Activated T-helper 1 cell treated with anti-CD3 and anti-CD28 coated beads, Interleukin-12 subunit alpha, Interleukin-12 subunit beta, Interleukin-2, Interleukin-4 antibody, amounts not matched to agents 30 ng/mL and 10 ng/mL and 1 ng/mL, durations not matched to agents 14 hours and 24 hours and 36 hours (primary cell): ENCODE measurements at regions not wholly inside any gene's neighbourhood (a gene's known extent, or its start where the extent isn't known, plus 50 kb on each side); places are given as distances from the start of the nearest gene placed in this dataset.
A peak's percentile ranks its signal among the peaks of the same experiment; 100 is the strongest.

ENCODE experiments used
- DNase-seq: peaks from one replicate; pipeline ENCODE4 v3.0.0; 2021; ENCODE audit warnings: low spot score
- H3K27ac Mint-ChIP-seq: one replicate; pipeline ENCODE4 v1.8.0; 2021; ENCODE audit warnings: mild to moderate bottlenecking, mixed read lengths
- H3K27me3 Mint-ChIP-seq: one replicate; pipeline ENCODE4 v1.8.0; 2022; ENCODE audit warnings: mild to moderate bottlenecking, moderate library complexity, mixed read lengths; ENCODE audit not compliant: insufficient read depth
- H3K36me3 Mint-ChIP-seq: one replicate; pipeline ENCODE4 v1.8.0; 2021; ENCODE audit warnings: low read depth, mixed read lengths
- H3K4me1 Mint-ChIP-seq: one replicate; pipeline ENCODE4 v1.8.0; 2021; ENCODE audit warnings: low read depth, mixed read lengths
- H3K4me3 Mint-ChIP-seq: one replicate; pipeline ENCODE4 v1.8.0; 2021; ENCODE audit warnings: mild to moderate bottlenecking, moderate library complexity, mixed read lengths
- H3K9me3 Mint-ChIP-seq: one replicate; pipeline ENCODE4 v1.8.0; 2021; ENCODE audit warnings: mixed read lengths
- intact Hi-C: fragments of 100-400 bp; cut with micrococcal nuclease; formaldehyde crosslinking; loops from one replicate; pipeline ENCODE4 v1.15.1; 2024

DNA sequence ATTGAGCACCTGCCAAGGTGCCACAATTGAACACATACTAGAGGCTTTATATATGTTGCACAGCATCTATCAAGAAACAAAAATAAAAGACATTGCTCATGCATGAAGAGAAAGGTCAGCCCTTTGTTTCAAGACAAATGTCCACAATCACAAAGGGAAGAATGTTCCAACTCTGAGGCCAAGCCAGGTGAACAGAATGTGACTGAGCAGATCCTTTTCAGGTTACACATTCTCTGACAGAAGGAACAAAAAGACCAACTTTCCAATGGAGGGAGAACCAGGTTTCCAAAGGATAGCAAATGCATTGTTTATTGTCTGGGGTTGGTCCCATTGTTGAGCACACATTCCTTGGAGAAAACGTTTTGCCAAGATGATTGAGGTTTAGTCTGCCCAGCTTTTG, 50.2 kb upstream of the FAM174B start:
- Mint-ChIP-seq H3K27ac (no peak overlapping the region), H3K9me3 (no peaks in the 10 kb centered on the region), H3K4me3 (no peak overlapping the region), H3K27me3 (peaks cover 2% of the 10 kb centered on the region), H3K36me3 (no peaks in the 10 kb centered on the region), H3K4me1 (no peaks in the 10 kb centered on the region)
- intact Hi-C loops: no loop called here
- no peak for DNase-seq

DNA sequence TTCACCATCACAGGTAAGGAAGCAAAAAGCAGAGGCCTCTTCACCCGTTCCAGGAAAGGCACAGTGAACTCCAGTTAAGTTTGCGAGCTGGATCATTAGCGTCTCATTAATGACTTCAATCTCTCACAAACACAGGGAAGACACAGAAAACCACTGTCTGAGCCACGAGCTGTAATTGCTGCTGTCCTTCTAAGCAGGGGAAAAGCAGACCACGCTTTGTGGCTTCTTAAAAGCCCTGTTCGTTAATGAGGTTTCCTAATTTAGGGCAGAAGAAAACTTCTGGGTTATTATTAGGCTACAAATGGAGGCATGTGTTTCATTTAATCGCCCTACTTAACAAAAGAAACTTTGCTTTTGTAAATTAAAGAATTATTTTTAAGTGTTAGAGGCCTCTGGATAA, 50.6 kb upstream of the FAM174B start:
- Mint-ChIP-seq H3K9me3 (no peaks in the 10 kb centered on the region), H3K4me1 (no peaks in the 10 kb centered on the region), H3K36me3 (no peaks in the 10 kb centered on the region), H3K27me3 (peaks cover 2% of the 10 kb centered on the region), H3K27ac (no peak overlapping the region), H3K4me3 (no peak overlapping the region)
- intact Hi-C loops: no loop called here
- no peak for DNase-seq

DNA sequence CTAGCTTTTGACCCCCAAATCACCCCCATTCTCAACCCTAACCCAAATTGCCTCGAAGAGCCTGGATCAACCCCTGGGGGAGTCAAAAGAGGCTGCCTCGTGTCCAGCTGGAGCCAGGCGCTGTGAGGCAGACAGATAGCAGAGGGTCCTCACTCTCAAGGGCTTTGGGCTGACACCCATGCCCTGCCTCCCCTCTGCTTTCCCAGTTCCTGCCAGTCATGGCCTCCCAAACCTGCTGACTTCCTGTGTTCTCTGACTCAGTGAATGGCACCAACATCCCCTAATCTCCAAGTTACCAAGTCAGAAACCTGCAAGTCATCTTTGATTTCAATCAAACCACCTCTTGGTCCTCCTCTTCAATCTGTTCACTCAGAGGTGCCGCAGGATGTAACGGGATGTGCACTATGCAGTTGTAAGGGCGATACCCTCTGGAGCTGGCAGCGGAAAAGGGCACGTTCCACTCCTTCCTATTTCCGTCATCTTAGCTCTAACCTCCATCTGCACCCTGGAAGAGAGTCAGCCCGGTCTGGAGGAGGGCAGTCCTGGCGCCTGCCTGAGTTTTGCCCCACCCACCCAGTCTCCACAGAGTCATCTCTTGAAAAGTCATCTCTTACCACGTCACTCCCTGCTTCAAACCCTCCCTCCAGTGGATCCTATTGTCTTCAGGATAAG, 52.4 kb upstream of the FAM174B start:
- DNase-seq: no peak
- no peaks in the 10 kb centered on the region for H3K4me1 Mint-ChIP-seq
- intact Hi-C loops: no loop called here
- H3K36me3 Mint-ChIP-seq: no peaks in the 10 kb centered on the region
- H3K27me3 Mint-ChIP-seq: peaks cover 9% of the 10 kb centered on the region
- no peak overlapping the region for H3K27ac Mint-ChIP-seq
- no peak overlapping the region for H3K4me3 Mint-ChIP-seq
- H3K9me3 Mint-ChIP-seq: no peaks in the 10 kb centered on the region

DNA sequence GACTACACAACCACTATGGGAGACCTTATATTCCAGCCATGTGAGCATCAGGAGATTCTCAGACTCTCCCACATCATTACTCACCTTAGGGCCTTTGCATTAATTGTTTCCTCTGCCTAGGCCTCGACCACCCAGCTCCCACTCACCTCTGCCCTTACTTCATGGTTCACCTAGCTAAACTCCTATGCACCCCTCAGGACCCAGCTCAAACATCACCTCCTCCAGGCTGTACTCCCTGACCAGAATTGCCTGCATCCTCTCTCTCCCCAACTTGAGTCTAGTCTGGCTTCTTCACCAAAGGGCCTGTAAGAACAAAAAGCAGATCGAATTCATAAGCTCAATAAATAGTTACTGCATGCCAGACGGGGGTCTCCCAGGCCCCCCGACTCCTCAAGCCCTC, 53.1 kb upstream of the FAM174B start:
- no peaks in the 10 kb centered on the region for H3K4me1 Mint-ChIP-seq
- no peaks in the 10 kb centered on the region for H3K9me3 Mint-ChIP-seq
- intact Hi-C loops: no loop called here
- DNase-seq: no peak
- H3K27ac Mint-ChIP-seq: no peak overlapping the region
- H3K4me3 Mint-ChIP-seq: no peak overlapping the region
- H3K27me3 Mint-ChIP-seq: peaks cover 14% of the 10 kb centered on the region
- H3K36me3 Mint-ChIP-seq: no peaks in the 10 kb centered on the region

DNA sequence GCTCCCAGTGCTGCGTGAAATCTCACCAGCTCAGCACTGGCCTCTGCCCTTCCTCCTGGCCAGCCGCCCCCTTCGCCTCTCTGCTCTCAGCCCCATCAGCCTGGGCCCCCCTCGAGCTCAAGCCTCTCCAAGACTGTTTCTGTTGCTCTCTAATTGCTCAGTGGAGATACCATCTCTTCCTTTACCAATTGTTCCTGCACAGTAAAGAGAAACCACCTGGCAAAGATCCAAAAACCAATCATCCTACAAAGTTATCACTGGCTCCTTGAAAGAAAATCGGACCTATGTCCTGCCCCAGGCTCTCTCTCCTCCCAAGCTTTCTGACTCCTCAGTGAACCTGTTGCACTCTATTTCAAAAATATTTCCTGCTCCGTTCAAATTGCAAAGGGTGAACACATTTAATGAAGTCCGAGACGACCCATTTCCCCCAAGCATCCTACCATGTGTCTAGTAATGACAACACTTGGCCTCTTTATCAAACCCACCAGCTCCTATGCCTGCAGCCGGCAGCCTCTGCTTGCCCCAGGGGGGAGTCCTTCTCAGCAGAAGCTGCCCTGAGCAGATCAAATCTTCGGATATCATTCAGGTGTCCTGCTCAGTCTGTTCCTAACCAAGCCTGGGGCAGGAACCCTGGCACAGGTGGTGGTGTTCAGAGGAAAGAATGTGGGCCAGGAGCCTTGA, 53.7 kb upstream of the FAM174B start:
- H3K36me3 Mint-ChIP-seq: no peaks in the 10 kb centered on the region

DNA sequence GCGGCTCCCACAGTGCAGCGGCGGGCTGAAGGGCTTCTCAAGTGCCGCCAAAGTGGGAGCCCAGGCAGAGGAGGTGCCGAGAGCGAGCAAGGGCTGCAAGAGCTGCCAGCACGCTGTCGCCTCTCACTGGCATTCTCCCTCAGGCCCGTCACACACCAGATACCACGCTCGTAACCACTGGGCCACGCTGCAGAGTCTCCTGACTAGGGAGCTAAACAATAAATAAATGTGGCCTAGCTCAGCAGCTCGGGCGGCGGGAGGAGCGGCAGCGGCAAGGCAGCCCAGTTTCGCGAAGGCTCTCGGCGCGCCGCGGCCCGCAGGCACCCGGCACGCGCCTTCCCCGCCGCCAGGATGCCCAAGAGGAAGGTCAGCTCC, 55.9 kb upstream of the FAM174B start:
- no peaks in the 10 kb centered on the region for H3K9me3 Mint-ChIP-seq
- no peak for DNase-seq
- no peaks in the 10 kb centered on the region for H3K36me3 Mint-ChIP-seq
- intact Hi-C loops: loop anchor here (5.0 to 10.0 kb wide), 3 partner anchors 437 to 1407 kb away; no protein-coding TSS in a partner anchor
- no peak overlapping the region for H3K27ac Mint-ChIP-seq
- no peak overlapping the region for H3K4me3 Mint-ChIP-seq
- H3K27me3 Mint-ChIP-seq: peaks cover 28% of the 10 kb centered on the region
- peaks cover 10% of the 10 kb centered on the region for H3K4me1 Mint-ChIP-seq

More for the DNA sequence above, 53.7 kb upstream of the FAM174B start:
- Mint-ChIP-seq H3K27ac (no peak overlapping the region), H3K27me3 (peaks cover 19% of the 10 kb centered on the region), H3K9me3 (no peaks in the 10 kb centered on the region), H3K4me1 (peaks cover 5% of the 10 kb centered on the region), H3K4me3 (no peak overlapping the region)
- DNase-seq: no peak
- intact Hi-C loops: no loop called here

DNA sequence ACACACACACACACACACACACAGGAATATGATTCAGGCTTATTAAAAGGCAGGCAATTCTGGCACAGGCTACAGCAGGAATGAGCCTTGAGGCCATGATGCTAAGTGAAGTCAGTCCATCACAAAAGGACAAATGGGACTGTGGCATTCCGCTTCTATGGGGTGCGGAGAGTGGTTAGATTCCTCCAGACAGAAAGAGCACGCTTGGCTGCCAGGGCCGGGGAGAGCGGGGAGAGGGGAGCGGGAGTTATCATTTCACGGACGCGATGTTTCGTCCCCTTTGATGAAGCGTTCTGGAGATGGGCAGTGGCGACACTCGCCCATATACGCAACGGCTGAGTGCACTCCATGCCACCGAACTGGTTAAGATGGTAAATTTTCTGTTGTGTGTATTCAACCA, 58.5 kb upstream of the FAM174B start:
- intact Hi-C loops: loop anchor here (1.0 to 10.0 kb wide), 5 partner anchors 89 to 1409 kb away; no protein-coding TSS in a partner anchor
- H3K27ac Mint-ChIP-seq: no peak overlapping the region
- no peak for DNase-seq
- peaks cover 33% of the 10 kb centered on the region for H3K27me3 Mint-ChIP-seq
- H3K36me3 Mint-ChIP-seq: no peaks in the 10 kb centered on the region
- H3K4me1 Mint-ChIP-seq: peaks cover 10% of the 10 kb centered on the region
- no peaks in the 10 kb centered on the region for H3K9me3 Mint-ChIP-seq
- peak overlapping the region; percentile 59 for H3K4me3 Mint-ChIP-seq

DNA sequence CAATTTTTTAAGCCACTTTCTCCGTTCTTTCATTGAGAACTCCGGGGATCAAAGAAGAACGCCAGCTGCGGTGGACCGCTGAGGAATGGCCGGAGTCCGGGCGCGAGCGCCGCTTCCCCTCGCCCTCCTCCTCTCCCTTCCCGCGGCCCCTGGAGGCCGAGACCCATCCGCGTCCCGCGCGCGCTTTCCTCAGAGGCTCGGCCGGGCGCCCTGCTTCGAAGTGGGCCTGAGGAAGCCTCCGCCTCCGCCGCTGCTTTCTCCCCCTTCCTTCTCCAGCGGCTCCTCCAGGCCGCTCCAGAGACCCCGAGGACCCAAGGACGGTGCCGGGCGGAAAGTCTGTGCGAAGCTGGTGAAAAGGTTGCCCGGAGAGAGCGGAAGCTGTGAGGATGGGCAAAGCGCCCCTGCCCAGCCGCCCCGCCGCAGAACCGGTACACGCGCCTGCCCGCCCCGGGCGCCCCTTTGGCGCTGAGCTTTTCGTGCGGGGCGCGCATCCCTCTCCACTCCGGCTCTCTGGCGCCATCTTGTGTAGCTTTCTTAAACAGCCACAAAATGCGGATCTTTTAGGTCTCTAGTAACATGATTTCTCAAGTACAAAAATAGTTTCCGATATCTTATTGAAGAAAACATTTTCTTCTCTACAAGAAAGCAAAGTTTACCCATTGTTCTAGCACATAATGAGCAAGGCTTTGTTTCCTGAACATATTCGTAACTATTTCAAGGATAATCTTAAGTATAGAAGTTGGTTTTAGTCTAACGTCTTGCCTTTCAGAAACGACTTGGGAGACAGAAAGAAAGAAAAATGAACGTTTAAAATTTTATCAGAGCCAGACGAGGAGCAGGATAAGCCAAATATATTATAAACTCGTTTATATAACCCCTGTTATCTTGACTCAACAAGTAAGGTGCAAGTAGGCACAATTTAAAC, 59.2 kb upstream of the FAM174B start:
- H3K27ac Mint-ChIP-seq: no peak overlapping the region
- H3K9me3 Mint-ChIP-seq: no peaks in the 10 kb centered on the region
- H3K4me3 Mint-ChIP-seq: peak overlapping the region; percentile 64
- peaks cover 34% of the 10 kb centered on the region for H3K27me3 Mint-ChIP-seq
- intact Hi-C loops: loop anchor here (1.0 to 10.0 kb wide), 7 partner anchors 90 to 1410 kb away; partner anchors contain the start of gene ST8SIA2
- H3K4me1 Mint-ChIP-seq: peaks cover 10% of the 10 kb centered on the region
- peak; percentile 56 for DNase-seq
- no peaks in the 10 kb centered on the region for H3K36me3 Mint-ChIP-seq

DNA sequence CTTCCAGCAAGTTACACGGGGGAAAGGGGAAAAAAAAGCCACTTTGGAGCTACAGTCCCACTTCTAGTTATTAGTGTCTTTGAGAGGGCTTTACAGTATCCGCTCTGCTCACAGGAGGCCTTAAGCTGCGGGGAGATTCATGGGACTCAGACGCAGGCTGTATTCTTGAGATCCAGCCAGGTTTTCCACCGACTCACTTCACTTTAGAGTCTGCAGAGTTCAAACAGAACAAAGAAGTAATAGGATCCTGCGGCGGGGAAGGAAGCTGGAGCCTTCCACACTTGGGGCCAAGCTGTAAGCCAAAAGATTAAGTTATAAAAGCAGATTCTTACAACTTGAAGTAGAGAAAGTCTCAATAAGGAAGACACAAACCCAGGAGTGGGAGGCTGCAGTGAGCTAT, 60.2 kb upstream of the FAM174B start:
- intact Hi-C loops: loop anchor here (1.0 to 10.0 kb wide), 5 partner anchors 91 to 1411 kb away; partner anchors contain the start of gene ST8SIA2
- no peak for DNase-seq
- H3K9me3 Mint-ChIP-seq: no peaks in the 10 kb centered on the region
- H3K27ac Mint-ChIP-seq: no peak overlapping the region
- H3K36me3 Mint-ChIP-seq: no peaks in the 10 kb centered on the region
- peaks cover 34% of the 10 kb centered on the region for H3K27me3 Mint-ChIP-seq
- H3K4me3 Mint-ChIP-seq: no peak overlapping the region
- H3K4me1 Mint-ChIP-seq: peaks cover 10% of the 10 kb centered on the region

DNA sequence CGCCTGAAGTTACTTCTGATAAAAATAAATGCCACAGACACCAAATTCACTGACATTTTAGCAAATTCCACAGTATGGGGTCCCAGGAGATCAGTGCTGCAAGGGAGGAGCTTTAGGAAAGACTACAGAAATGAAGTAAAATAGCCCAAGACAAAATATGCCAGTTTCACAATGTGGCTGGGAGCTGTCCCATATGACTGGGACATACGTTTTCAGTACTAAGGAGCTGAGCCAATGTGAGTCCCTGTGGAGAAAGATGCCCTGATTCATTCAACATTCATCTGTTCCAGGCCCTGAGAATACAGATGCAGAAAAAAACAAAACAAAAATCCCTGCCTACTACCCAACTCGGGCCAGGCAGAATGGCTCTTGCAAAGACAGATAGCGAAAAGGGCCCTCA, 63.4 kb upstream of the FAM174B start:
- Mint-ChIP-seq H3K4me3 (no peak overlapping the region), H3K27ac (no peak overlapping the region), H3K4me1 (peaks cover 7% of the 10 kb centered on the region), H3K27me3 (peaks cover 25% of the 10 kb centered on the region), H3K36me3 (no peaks in the 10 kb centered on the region), H3K9me3 (no peaks in the 10 kb centered on the region)
- no peak for DNase-seq
- intact Hi-C loops: loop anchor here (5.0 to 10.0 kb wide), 3 partner anchors 327 to 1414 kb away; partner anchors contain the start of gene ST8SIA2

DNA sequence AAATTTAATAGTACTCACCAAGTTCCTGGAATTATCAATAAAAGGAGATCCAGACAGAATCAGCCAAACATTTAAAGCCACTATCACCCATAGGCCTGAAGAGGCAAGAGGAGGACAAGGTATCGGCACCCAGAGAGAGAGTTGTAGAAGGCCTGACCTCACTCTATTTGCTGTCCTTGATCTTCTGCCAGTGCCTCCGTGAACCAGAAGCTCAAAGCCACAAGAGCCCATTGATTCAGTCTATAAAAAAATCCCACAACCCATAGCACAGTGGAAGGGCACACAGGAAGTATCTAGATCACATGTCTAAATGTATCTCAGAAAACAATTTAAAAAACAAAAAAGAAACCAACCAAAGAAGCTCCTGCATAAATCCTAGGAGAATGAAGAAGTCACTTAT, 68.6 kb upstream of the FAM174B start:
- Mint-ChIP-seq H3K36me3 (no peaks in the 10 kb centered on the region), H3K4me1 (no peaks in the 10 kb centered on the region), H3K9me3 (no peaks in the 10 kb centered on the region), H3K4me3 (no peak overlapping the region), H3K27me3 (peaks cover 9% of the 10 kb centered on the region), H3K27ac (no peak overlapping the region)
- no peak for DNase-seq
- intact Hi-C loops: no loop called here

DNA sequence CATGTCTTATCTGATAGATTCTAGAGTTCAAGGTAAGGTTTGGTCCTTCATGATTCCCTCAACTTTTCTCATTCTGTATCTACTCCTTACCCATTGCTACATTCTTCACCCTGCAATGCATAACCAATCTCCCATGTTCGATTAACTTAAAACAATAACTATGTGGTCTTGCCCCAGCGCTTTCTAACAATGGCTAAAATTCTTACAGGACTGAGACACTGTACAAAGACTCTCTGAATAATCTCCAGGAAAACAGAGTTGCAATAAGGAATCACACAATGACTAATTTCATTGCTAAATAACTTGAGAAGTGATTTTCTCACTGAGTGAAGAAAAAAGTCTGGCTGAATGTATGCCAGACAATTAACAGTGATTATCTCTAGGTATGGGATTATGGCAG, 69.6 kb upstream of the FAM174B start:
- Mint-ChIP-seq H3K36me3 (no peaks in the 10 kb centered on the region), H3K4me1 (no peaks in the 10 kb centered on the region), H3K27me3 (peaks cover 9% of the 10 kb centered on the region), H3K4me3 (no peak overlapping the region), H3K27ac (no peak overlapping the region), H3K9me3 (no peaks in the 10 kb centered on the region)
- DNase-seq: no peak
- intact Hi-C loops: no loop called here

DNA sequence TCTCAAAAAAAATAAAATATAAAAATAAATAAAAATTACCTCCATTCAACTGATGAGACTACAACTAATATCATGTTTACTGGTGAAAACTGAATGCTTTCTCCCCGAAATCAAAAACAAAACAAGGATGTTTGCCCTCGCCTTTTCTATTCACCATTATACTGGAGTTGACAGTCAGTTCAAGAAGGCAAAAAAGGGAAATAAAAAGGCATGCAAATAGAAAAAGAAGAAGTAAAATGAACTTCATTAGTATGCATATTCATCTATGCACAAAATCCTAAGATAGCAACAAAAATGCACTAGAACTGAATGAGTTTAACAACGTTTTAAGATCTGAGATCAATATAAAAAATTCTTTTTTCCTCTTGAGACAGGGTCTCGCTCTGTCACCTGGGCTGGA, 72.7 kb upstream of the FAM174B start:
- Mint-ChIP-seq H3K36me3 (no peaks in the 10 kb centered on the region), H3K4me3 (no peak overlapping the region), H3K27me3 (peaks cover 10% of the 10 kb centered on the region), H3K9me3 (no peaks in the 10 kb centered on the region), H3K27ac (no peak overlapping the region), H3K4me1 (no peaks in the 10 kb centered on the region)
- no peak for DNase-seq
- intact Hi-C loops: no loop called here
